ENCODE measurements at regions not wholly inside any gene's neighbourhood (a gene's known extent, or its start where the extent isn't known, plus 50 kb on each side); places are given as distances from the start of the nearest gene placed in this dataset.

DNA sequence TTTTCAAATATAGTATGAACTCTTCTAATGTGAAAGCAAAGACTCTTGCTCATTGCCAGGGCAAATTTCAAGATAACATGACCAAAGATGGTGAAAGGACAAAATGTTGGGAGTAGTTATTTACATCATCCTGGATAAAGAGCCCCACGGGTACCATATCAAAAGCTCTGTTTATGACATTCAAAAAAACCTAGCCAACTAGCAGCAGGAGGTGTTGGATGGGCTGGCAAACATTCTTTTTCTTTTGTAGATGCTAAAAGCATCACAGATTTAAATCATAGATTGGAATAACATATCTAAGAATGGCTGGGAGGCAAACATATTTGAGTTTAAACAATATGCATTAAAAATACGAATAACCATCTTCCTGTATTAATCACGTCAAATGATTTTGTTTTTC is 153.5 kb downstream of the ICOS start:
- H3K9ac ChIP-seq (ENCODE audit: insufficient read length), result no peak overlapping the region
- DNase-seq (ENCODE audit: low read depth, low spot score), result no peak
- no peaks in the 10 kb centered on the region; the same call in 1 of the 2 replicates for H3K9me3 ChIP-seq (ENCODE audit: low read depth, low read length)
- no peak overlapping the region for H3K4me3 ChIP-seq
- H3K27ac ChIP-seq, result no peak overlapping the region
- no peak for TF ChIP-seq EZH2 (IDR thresholded peaks at IDR 0.05)
- no peak for TF ChIP-seq POLR2AphosphoS5 (IDR thresholded peaks at IDR 0.05; ENCODE audit: borderline replicate concordance, low read depth, low read length)
- no peak for TF ChIP-seq FOXP2 (optimal IDR thresholded peaks at IDR 0.05; ENCODE audit: control extremely low read depth, extremely low read length, insufficient read depth)
- H3K36me3 ChIP-seq (ENCODE audit: insufficient read depth, low read length), result no peaks in the 10 kb centered on the region

DNA sequence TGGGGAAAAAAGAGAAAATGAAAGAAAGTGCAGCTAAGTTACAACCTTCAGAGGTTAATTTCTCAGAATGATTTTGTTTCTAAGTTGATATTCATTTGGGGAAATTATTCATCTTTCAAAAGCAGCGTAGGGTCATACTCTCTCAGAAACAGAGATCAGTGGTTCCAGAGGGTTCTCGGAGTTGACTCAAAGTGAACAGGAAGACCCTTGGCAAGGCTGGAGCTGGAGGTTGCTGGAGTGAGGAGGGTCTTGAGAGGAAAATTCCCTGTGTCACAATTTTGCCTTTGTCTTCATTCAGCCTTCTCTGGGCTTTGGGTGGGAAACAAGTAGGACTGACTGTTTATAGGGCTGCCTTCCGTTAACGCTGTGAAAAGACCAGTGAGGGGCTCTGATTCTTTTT is 168.2 kb downstream of the ICOS start:
- DNase-seq (ENCODE audit: low read depth, low spot score), result no peak
- Histone ChIP-seq H3K4me3 (no peak overlapping the region), H3K36me3 (ENCODE audit: insufficient read depth, low read length) (no peaks in the 10 kb centered on the region), H3K9me3 (ENCODE audit: low read depth, low read length) (no peaks in the 10 kb centered on the region), H3K27ac (no peak overlapping the region), H3K9ac (ENCODE audit: insufficient read length) (no peak overlapping the region)
- TF ChIP-seq FOXP2 (optimal IDR thresholded peaks at IDR 0.05; ENCODE audit: control extremely low read depth, extremely low read length, insufficient read depth) (no peak), POLR2AphosphoS5 (IDR thresholded peaks at IDR 0.05; ENCODE audit: borderline replicate concordance, low read depth, low read length) (no peak), EZH2 (IDR thresholded peaks at IDR 0.05) (no peak)

DNA sequence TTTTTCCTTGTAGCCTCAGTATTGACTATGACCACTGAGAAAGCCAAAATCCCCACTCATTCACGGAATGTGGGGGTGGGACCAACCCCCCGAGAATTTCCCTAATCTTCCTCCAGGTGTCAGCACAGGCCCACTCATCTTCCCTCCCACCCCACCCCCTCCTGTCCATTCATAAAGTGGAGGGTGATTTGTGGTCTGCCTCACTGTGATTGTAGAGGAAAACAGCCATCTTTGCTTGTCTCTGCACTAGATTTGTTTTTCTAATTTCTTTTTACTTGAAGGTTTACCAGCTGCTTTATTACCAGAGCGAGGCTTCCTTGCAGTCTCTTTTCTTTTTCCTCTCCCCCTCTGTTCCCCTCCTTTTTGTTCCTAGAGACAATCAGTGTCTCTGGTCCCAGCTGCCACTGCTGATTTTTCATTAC is 171.8 kb downstream of the ICOS start:
- no peaks in the 10 kb centered on the region for H3K9me3 ChIP-seq (ENCODE audit: low read depth, low read length)
- TF ChIP-seq POLR2AphosphoS5 (IDR thresholded peaks at IDR 0.05; ENCODE audit: borderline replicate concordance, low read depth, low read length) (no peak), FOXP2 (optimal IDR thresholded peaks at IDR 0.05; ENCODE audit: control extremely low read depth, extremely low read length, insufficient read depth) (no peak)
- no peak for DNase-seq (ENCODE audit: low read depth, low spot score)
- no peak overlapping the region for H3K4me3 ChIP-seq
- no peak overlapping the region for H3K9ac ChIP-seq (ENCODE audit: insufficient read length)
- no peaks in the 10 kb centered on the region for H3K36me3 ChIP-seq (ENCODE audit: insufficient read depth, low read length)
- H3K27ac ChIP-seq, result no peak overlapping the region

DNA sequence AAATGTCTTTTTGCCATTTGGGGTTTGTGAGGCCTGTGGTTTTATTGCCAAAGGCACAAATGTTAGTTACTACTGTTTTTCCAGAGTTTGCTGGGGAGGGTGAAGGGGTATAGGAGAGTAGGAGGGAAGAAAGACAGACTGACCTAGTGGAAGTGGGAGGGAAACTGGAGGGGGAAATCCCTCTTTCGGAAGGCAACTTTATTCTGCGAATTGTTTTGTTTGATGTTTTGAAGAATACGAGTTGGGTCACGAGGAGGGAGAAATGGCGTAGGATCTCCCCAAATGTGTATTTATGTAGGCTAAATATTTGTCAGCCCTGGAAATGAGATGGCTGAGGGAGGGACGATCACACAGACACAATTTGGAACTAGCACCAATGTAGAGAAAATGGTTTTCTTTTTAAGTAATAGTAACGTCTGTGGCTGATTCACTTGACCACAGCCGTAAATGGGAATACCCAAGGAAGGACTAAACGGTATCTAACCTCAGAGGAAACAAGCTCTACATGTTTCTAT is 172.3 kb downstream of the ICOS start:
- Histone ChIP-seq H3K9me3 (ENCODE audit: low read depth, low read length) (no peaks in the 10 kb centered on the region), H3K9ac (ENCODE audit: insufficient read length) (no peak overlapping the region), H3K4me3 (no peak overlapping the region), H3K36me3 (ENCODE audit: insufficient read depth, low read length) (no peaks in the 10 kb centered on the region), H3K27ac (no peak overlapping the region)
- no peak for TF ChIP-seq POLR2AphosphoS5 (IDR thresholded peaks at IDR 0.05; ENCODE audit: borderline replicate concordance, low read depth, low read length)
- TF ChIP-seq EZH2 (IDR thresholded peaks at IDR 0.05), result no peak
- TF ChIP-seq FOXP2 (optimal IDR thresholded peaks at IDR 0.05; ENCODE audit: control extremely low read depth, extremely low read length, insufficient read depth), result no peak
- no peak for DNase-seq (ENCODE audit: low read depth, low spot score)

DNA sequence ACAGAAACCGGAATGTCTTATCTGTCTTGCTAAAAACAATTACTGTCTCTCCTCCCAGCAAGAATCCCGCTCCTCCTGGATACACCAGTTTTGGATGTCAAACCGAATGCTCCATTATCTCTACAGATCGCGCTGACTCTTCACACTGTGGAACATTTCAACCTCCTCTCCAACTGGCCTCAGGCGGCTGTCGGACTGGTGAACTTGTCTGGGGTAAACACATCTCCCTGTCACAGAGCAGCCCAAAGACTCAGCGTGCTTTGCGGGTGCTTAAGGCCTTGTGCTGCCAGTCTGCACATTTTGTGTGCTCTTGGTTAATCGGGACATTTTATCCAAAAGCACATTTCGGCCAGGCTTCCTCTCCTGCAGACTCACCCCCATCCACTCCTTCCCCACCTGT is 173.1 kb downstream of the ICOS start:
- TF ChIP-seq POLR2AphosphoS5 (IDR thresholded peaks at IDR 0.05; ENCODE audit: borderline replicate concordance, low read depth, low read length), result no peak
- no peak for TF ChIP-seq EZH2 (IDR thresholded peaks at IDR 0.05)
- no peak for TF ChIP-seq FOXP2 (optimal IDR thresholded peaks at IDR 0.05; ENCODE audit: control extremely low read depth, extremely low read length, insufficient read depth)
- no peak for DNase-seq (ENCODE audit: low read depth, low spot score)
- H3K9ac ChIP-seq (ENCODE audit: insufficient read length), result no peak overlapping the region

DNA sequence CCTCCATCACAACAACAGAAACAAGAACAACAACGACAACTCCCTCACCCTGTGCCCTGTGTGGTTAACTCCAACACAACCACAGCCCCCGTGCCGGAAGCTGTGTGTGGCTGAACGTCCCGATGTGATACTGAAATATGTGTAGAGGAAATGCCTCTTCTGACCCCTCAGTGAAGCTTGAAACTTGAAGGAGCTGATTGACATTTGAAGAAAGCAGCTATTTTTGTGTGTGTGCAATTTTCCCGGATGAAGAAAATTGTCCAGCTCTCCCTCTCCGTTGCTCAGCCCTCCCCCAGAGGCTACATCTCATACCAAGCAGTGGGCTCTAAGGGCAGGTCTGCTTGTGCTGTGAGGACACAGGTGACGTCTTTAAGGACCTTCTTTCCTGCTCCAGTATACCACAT is 173.8 kb downstream of the ICOS start:
- no peak for TF ChIP-seq POLR2AphosphoS5 (IDR thresholded peaks at IDR 0.05; ENCODE audit: borderline replicate concordance, low read depth, low read length)
- no peak for TF ChIP-seq EZH2 (IDR thresholded peaks at IDR 0.05)
- TF ChIP-seq FOXP2 (optimal IDR thresholded peaks at IDR 0.05; ENCODE audit: control extremely low read depth, extremely low read length, insufficient read depth), result no peak
- Histone ChIP-seq H3K4me3 (peak overlapping the region; percentile 30), H3K9me3 (ENCODE audit: low read depth, low read length) (no peaks in the 10 kb centered on the region), H3K27ac (no peak overlapping the region), H3K36me3 (ENCODE audit: insufficient read depth, low read length) (no peaks in the 10 kb centered on the region), H3K9ac (ENCODE audit: insufficient read length) (no peak overlapping the region)
- DNase-seq (ENCODE audit: low read depth, low spot score), result no peak

More for the DNA sequence above, 173.1 kb downstream of the ICOS start:
- no peak overlapping the region for H3K4me3 ChIP-seq
- no peak overlapping the region for H3K27ac ChIP-seq
- no peaks in the 10 kb centered on the region for H3K36me3 ChIP-seq (ENCODE audit: insufficient read depth, low read length)
- no peaks in the 10 kb centered on the region for H3K9me3 ChIP-seq (ENCODE audit: low read depth, low read length)

DNA sequence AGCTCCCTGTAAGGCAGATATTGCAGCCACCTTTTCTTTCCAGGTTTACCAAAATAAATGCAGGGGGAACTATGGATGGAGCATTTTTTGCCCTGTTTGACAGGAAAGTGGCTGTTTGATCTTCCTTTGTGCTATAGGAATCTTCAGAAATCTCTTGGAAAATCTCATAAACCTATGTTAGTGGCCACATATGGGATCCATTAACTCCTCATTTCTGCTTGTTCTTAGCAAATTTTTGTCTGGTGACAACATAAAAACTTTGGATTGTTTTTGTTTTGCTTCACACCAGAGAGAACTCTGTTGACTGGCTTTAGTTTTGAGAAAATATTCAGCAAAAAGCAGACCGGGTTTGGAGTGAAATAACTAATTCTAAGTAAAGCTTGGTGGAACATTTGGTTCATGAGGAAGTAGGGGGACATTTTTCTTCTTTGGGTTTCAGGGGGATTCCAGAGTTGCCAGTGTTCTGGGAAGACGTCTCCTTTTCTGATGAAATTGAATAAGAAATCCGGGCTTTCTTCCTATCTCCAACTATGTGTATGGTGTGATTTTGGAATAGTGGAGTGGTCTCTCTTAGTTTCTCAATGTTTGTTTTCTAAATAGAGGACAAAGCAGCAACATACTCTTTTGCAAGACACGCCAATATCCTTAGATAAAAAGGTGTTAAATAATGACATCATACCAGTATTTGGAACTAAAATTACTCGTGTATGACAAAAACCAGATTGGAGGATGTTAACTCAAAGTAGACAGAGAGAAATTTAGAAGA is 174.4 kb downstream of the ICOS start:
- H3K9me3 ChIP-seq (ENCODE audit: low read depth, low read length), result no peaks in the 10 kb centered on the region
- H3K36me3 ChIP-seq (ENCODE audit: insufficient read depth, low read length), result no peaks in the 10 kb centered on the region
- peak; percentile 20 for DNase-seq (ENCODE audit: low read depth, low spot score)
- no peak for TF ChIP-seq EZH2 (IDR thresholded peaks at IDR 0.05)
- TF ChIP-seq FOXP2 (optimal IDR thresholded peaks at IDR 0.05; ENCODE audit: control extremely low read depth, extremely low read length, insufficient read depth), result no peak
- TF ChIP-seq POLR2AphosphoS5 (IDR thresholded peaks at IDR 0.05; ENCODE audit: borderline replicate concordance, low read depth, low read length), result no peak
- H3K27ac ChIP-seq, result no peak overlapping the region
- H3K4me3 ChIP-seq, result peak overlapping the region; percentile 30
- no peak overlapping the region for H3K9ac ChIP-seq (ENCODE audit: insufficient read length)

DNA sequence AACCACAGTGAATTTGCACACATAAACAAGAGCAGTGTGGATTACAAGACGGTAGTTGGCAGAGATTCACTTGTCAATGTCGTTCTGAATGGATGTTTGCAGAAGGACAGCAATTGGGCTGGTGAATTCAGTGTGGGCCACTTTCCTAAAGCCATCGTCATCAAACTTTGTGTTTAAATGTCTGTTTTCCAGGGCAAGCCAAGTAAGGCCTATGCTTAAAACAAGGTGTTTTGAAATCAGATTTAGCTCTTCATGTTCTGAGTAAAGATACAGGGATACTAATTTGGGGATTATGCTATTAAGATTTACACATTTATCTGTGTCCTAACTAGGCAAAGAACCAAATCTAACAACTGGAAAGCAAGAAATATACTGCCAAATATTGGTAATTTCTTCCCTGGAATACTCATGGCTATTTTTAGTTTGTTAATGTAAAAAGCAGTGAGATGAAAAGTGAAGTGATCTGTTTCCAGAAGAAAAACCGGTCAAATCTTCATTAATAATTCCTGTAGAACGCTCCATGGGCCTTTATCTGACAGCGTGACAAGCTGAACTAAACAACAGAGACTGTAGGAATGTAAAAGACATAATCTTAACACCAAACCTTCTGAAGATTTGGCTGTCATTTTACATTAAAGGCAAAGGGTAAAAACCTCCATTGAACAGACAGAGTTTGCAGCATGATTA is 175.7 kb downstream of the ICOS start:
- no peak for TF ChIP-seq POLR2AphosphoS5 (IDR thresholded peaks at IDR 0.05; ENCODE audit: borderline replicate concordance, low read depth, low read length)
- no peaks in the 10 kb centered on the region for H3K9me3 ChIP-seq (ENCODE audit: low read depth, low read length)
- no peak overlapping the region for H3K4me3 ChIP-seq
- H3K9ac ChIP-seq (ENCODE audit: insufficient read length), result no peak overlapping the region
- H3K27ac ChIP-seq, result no peak overlapping the region
- no peaks in the 10 kb centered on the region for H3K36me3 ChIP-seq (ENCODE audit: insufficient read depth, low read length)
- no peak for DNase-seq (ENCODE audit: low read depth, low spot score)
